ENCODE measurements at regions not wholly inside any gene's neighbourhood (a gene's known extent, or its start where the extent isn't known, plus 50 kb on each side); places are given as distances from the start of the nearest gene placed in this dataset.
"Not testable (repeated sequence)": the region's sequence is repeated elsewhere in the genome, so short reads cannot be mapped to it uniquely, and the experiment has no call there.

- ATAC-seq, result no peak
- no peaks in the 10 kb centered on the region for H3K36me3 Mint-ChIP-seq
- peaks cover 6% of the 10 kb centered on the region for H3K9me3 Mint-ChIP-seq
- peaks cover 11% of the 10 kb centered on the region for H3K27me3 Mint-ChIP-seq
- H3K4me3 Mint-ChIP-seq, result no peak overlapping the region
- H3K27ac Mint-ChIP-seq, result no peak overlapping the region
- no peaks in the 10 kb centered on the region for H3K4me1 Mint-ChIP-seq
Observed at GRCh38 chr10:130250127-130250526, 113.9 kb downstream of the GLRX3 start.

GRCh38 chr10:130251766-130252165 lies 115.6 kb downstream of the GLRX3 start:
- ATAC-seq, result no peak
- H3K4me3 Mint-ChIP-seq, result no peak overlapping the region
- H3K4me1 Mint-ChIP-seq, result no peaks in the 10 kb centered on the region
- H3K27ac Mint-ChIP-seq, result no peak overlapping the region
- no peaks in the 10 kb centered on the region for H3K36me3 Mint-ChIP-seq
- H3K27me3 Mint-ChIP-seq, result no peaks in the 10 kb centered on the region
- H3K9me3 Mint-ChIP-seq, result peaks cover 3% of the 10 kb centered on the region

DNA sequence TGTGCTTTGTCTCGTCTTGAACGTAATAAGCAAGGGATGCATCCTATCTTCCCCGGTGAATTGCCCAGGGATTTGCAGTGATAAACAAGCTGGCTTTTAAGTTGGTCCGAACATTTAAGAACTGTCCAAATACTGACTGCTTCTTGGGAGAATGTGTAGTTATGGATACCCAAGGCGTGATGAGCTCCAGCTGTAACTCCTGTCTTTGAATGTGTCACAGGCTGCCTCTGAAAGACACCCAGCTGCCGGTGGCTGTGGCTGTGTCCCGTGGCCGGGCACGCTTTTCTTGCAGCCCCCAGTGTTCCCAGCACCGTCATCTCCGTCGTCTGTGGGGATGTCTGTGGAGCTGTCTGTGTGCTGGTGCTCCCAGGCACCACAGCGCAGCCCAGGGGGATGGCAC lies 118.1 kb downstream of the GLRX3 start:
- H3K9me3 Mint-ChIP-seq, result peaks cover 3% of the 10 kb centered on the region
- H3K27ac Mint-ChIP-seq, result no peak overlapping the region
- no peaks in the 10 kb centered on the region for H3K36me3 Mint-ChIP-seq
- no peak for ATAC-seq
- no peak overlapping the region for H3K4me3 Mint-ChIP-seq
- no peaks in the 10 kb centered on the region for H3K4me1 Mint-ChIP-seq
- H3K27me3 Mint-ChIP-seq, result no peaks in the 10 kb centered on the region

GRCh38 chr10:130254662-130255061 lies 118.5 kb downstream of the GLRX3 start:
- ATAC-seq, result no peak
- Mint-ChIP-seq H3K27me3 (no peaks in the 10 kb centered on the region), H3K4me3 (no peak overlapping the region), H3K9me3 (peaks cover 3% of the 10 kb centered on the region), H3K27ac (no peak overlapping the region), H3K4me1 (no peaks in the 10 kb centered on the region), H3K36me3 (no peaks in the 10 kb centered on the region)

- Mint-ChIP-seq H3K36me3 (no peaks in the 10 kb centered on the region), H3K27ac (no peak overlapping the region), H3K4me1 (no peaks in the 10 kb centered on the region), H3K9me3 (no peaks in the 10 kb centered on the region), H3K4me3 (no peak overlapping the region), H3K27me3 (no peaks in the 10 kb centered on the region)
- ATAC-seq, result no peak
Observed at GRCh38 chr10:130255777-130256176, 119.6 kb downstream of the GLRX3 start.

DNA sequence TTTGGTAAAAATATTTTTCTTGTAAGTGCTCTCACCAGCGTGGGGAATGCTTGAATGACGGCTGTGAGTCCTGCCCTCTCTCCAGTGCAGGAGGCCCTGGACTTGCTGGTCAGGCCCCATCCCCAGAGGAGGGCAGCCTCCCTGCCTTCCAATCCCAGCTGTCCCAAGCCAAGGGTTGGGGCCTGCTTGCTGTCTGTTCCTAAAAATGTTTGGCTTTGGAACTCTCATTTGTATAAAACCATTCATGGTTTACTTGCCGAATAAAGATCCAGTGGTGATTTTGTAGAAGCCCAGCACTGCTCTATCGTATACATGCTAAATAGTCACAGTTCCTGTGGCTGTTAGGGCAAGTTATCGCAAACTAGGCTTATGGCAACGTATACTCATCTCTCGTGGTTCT lies 121.7 kb downstream of the GLRX3 start:
- ATAC-seq, result no peak
- Mint-ChIP-seq H3K36me3 (peaks cover 6% of the 10 kb centered on the region), H3K4me1 (no peaks in the 10 kb centered on the region), H3K27me3 (no peaks in the 10 kb centered on the region), H3K27ac (no peak overlapping the region), H3K9me3 (no peaks in the 10 kb centered on the region), H3K4me3 (no peak overlapping the region)

DNA sequence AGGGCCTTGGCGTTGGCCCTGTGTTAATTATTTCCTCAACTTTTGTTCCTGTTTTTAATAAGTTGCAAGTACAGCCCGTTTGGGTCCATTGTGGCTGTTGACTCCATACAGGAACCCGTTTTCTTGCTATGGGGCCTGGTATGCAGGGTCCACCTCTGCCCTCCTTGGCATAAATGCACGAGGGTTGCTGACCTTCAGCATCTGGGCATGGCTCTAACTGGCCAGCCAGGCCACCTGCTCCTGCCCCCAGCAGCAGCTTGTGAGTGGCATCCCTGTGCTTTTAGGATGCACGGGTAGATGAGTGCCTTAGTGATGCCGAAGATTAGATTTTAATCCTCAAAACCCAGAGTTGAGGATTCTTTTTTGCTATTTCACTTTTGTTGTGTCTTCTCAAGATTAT lies 123.2 kb downstream of the GLRX3 start:
- Mint-ChIP-seq H3K27ac (no peak overlapping the region), H3K9me3 (no peaks in the 10 kb centered on the region), H3K4me1 (no peaks in the 10 kb centered on the region), H3K36me3 (peaks cover 6% of the 10 kb centered on the region), H3K4me3 (no peak overlapping the region), H3K27me3 (no peaks in the 10 kb centered on the region)
- ATAC-seq, result no peak

DNA sequence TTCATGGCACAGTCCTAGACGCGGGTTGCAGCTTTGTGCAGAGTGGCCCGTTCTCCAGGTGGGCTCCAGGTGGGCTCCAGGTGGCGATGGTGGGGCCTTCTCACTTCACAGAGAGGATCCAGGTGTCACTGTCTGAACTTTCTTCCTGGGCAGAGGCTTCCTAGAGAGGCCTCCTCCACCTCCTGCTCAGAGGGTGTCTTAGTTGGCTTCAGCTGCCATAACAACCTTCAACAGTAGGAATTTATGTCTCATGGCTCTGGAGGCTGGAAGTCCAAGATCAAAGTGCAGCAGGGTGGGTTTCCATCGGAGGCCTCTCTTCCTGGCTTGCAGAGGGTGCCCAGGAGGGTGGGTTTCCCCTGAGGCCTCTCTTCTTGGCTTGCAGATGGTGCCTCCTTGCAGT lies 125.1 kb downstream of the GLRX3 start:
- no peaks in the 10 kb centered on the region for H3K27me3 Mint-ChIP-seq
- no peak for ATAC-seq
- H3K27ac Mint-ChIP-seq, result no peak overlapping the region
- H3K36me3 Mint-ChIP-seq, result peaks cover 6% of the 10 kb centered on the region
- no peaks in the 10 kb centered on the region for H3K4me1 Mint-ChIP-seq
- no peak overlapping the region for H3K4me3 Mint-ChIP-seq
- no peaks in the 10 kb centered on the region for H3K9me3 Mint-ChIP-seq

DNA sequence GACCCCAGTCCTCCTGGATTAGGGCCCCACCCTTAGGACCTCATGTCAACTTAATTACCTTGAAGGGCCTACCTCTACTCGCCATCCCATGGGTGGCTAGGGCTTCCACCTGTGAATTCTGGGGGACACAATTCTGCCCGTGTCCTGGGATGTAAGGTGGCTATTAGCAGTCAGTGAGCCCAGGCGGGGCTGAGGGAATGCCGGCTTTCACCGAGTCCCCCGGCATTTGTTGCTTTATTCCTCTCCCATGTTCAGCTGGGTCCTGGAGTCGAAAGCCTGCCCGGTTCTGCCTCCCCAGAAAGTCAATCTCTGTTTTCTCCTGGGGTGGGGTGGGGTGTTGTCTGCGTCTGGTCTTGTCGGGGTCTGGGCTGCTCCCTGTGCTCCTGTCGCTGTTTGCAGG lies 125.6 kb downstream of the GLRX3 start:
- H3K4me1 Mint-ChIP-seq, result no peaks in the 10 kb centered on the region
- no peak overlapping the region for H3K27ac Mint-ChIP-seq
- H3K36me3 Mint-ChIP-seq, result peaks cover 6% of the 10 kb centered on the region
- H3K9me3 Mint-ChIP-seq, result no peaks in the 10 kb centered on the region
- H3K4me3 Mint-ChIP-seq, result no peak overlapping the region
- no peak for ATAC-seq
- no peaks in the 10 kb centered on the region for H3K27me3 Mint-ChIP-seq

GRCh38 chr10:130263289-130263688 lies 127.1 kb downstream of the GLRX3 start:
- Mint-ChIP-seq H3K4me1 (no peaks in the 10 kb centered on the region), H3K27me3 (no peaks in the 10 kb centered on the region), H3K9me3 (peaks cover 5% of the 10 kb centered on the region), H3K27ac (no peak overlapping the region), H3K4me3 (no peak overlapping the region), H3K36me3 (peaks cover 11% of the 10 kb centered on the region)
- ATAC-seq, result no peak

- H3K27ac Mint-ChIP-seq, result no peak overlapping the region
- peak; percentile 44 for ATAC-seq
- peaks cover 11% of the 10 kb centered on the region for H3K36me3 Mint-ChIP-seq
- H3K9me3 Mint-ChIP-seq, result peaks cover 5% of the 10 kb centered on the region
- no peak overlapping the region for H3K4me3 Mint-ChIP-seq
- H3K4me1 Mint-ChIP-seq, result no peaks in the 10 kb centered on the region
- H3K27me3 Mint-ChIP-seq, result no peaks in the 10 kb centered on the region
Observed at GRCh38 chr10:130265542-130265941, 129.4 kb downstream of the GLRX3 start.

DNA sequence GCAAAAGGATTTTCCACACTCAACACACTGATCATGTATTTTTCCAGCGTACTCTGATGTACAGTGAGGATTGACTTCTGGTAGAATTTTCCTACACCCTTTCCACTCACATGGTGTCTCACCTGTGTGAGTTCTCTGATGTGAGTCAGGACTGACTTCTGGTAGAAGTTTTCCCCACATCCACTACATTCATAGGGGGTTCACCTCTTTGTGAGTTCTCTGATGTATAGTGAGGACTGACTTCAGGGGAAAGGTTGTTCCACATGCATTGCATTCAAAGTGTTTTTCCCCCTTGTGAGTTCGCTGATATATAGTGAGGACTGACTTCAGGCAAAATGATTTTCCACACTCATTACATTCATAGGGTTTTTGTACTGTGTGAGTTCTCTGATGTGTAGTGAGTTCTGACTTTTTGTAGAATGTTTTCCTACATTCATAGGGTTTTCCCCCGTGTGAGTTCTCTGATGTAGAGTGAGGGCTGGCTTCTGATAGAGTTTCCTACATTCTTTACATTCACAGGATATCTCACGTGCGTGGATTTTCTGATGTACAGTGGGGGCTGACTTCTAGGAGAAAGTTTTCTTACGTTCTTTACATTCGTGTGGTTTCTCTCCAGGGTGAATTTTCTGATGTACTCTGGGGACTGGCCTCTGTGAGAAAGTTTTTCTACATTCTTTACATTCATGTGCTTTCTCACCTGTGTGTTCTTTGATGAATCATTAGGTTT lies 146.5 kb downstream of the GLRX3 start:
- Mint-ChIP-seq H3K4me3 (no peak overlapping the region), H3K9me3 (peaks cover 42% of the 10 kb centered on the region), H3K27me3 (no peaks in the 10 kb centered on the region), H3K36me3 (peaks cover 27% of the 10 kb centered on the region), H3K4me1 (no peaks in the 10 kb centered on the region), H3K27ac (no peak overlapping the region)
- ATAC-seq, result no peak

DNA sequence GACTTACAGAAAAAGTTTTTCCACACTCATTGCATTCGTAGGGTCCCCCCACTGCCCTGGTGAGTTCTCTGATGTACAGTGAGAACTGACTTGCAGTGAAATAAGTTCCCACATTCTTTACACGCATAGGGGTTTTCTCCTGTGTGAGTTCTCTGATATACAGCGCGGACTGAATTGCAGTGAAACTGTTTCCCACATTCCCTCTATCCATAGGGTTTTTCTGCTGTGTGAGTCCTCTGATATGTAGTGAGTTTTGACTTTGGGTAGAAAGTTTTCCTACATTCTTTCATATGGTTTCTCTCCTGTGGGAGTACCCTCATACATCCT lies 147.0 kb downstream of the GLRX3 start:
- Mint-ChIP-seq H3K9me3 (peaks cover 43% of the 10 kb centered on the region), H3K27ac (no peak overlapping the region), H3K4me3 (no peak overlapping the region), H3K4me1 (no peaks in the 10 kb centered on the region), H3K36me3 (peaks cover 32% of the 10 kb centered on the region), H3K27me3 (no peaks in the 10 kb centered on the region)
- ATAC-seq, result no peak

GRCh38 chr10:130295761-130296160 lies 159.6 kb downstream of the GLRX3 start:
- H3K9me3 Mint-ChIP-seq, result peaks cover 17% of the 10 kb centered on the region
- H3K4me3 Mint-ChIP-seq, ATAC-seq, H3K36me3 Mint-ChIP-seq, H3K4me1 Mint-ChIP-seq, H3K27ac Mint-ChIP-seq, H3K27me3 Mint-ChIP-seq: not testable (repeated sequence)

GRCh38 chr10:130300608-130301020 lies 164.4 kb downstream of the GLRX3 start:
- Mint-ChIP-seq H3K27me3 (no peaks in the 10 kb centered on the region), H3K27ac (peak overlapping the region; percentile 94), H3K36me3 (peaks cover 6% of the 10 kb centered on the region), H3K4me3 (peak overlapping the region; percentile 90), H3K4me1 (peaks cover 6% of the 10 kb centered on the region), H3K9me3 (peaks cover 20% of the 10 kb centered on the region)
- peak; percentile 82 for ATAC-seq

- Mint-ChIP-seq H3K27ac (peak overlapping the region; percentile 94), H3K36me3 (peaks cover 6% of the 10 kb centered on the region), H3K4me1 (peaks cover 6% of the 10 kb centered on the region), H3K27me3 (no peaks in the 10 kb centered on the region), H3K4me3 (peak overlapping the region; percentile 90), H3K9me3 (peaks cover 18% of the 10 kb centered on the region)
- peak; percentile 86 for ATAC-seq
Observed at GRCh38 chr10:130301021-130301892, 165.1 kb downstream of the GLRX3 start.
